GM21360 (cell line): ENCODE measurements at regions not wholly inside any gene's neighbourhood (a gene's known extent, or its start where the extent isn't known, plus 50 kb on each side); places are given as distances from the start of the nearest gene placed in this dataset.
"Not testable (repeated sequence)": the region's sequence is repeated elsewhere in the genome, so short reads cannot be mapped to it uniquely, and the experiment has no call there.

Experiments
- ATAC-seq: cut with Tn5 transposase; IDR thresholded peaks from one replicate; pipeline ENCODE4 v1.9.1; 2021; ENCODE audit warnings: mild to moderate bottlenecking, moderate library complexity; ENCODE audit not compliant: unreplicated experiment

DNA sequence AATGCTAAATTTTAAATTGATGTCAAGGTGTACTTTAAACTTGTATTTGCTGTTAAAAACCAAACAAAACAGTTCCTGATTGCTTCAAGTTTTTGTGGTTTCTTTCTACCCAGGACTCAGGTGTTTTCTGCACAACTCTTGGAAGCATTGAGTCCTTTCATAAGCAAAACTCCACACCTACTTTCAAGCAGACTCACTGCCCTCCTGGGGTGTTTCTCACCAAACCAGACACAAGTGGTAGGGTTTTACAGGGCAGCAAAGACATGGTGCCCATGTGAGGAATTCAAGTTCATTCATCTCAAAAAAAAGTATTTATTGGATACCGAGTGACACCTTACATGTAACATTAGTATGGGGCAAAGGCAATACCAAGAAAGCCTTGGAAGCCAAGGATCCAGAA, 146.7 kb upstream of the BNIP2 start:
- no peak for ATAC-seq

- no peak for ATAC-seq
Observed at GRCh38 chr15:59834528-59834927, 145.4 kb upstream of the BNIP2 start.

DNA sequence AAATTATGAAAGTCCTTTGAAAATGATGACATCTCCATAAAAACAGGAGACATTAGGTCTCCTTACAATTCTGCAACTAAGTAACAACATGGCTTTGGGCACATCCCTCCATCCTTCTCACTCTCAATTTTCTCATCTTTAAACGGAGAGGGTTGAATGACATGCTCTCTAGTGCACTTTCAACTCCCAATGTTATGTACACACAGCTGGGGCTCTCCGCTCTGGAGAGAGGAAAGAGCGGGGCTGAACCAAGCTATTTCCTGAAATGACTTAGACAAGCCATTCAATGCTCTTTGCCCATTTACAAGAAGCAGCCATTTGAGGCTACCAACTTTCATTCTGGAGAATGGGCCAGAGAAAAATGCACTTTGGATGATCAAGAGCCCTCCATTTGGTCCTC, 144.2 kb upstream of the BNIP2 start:
- ATAC-seq: no peak

GRCh38 chr15:59830873-59831272, 141.8 kb upstream of the BNIP2 start:
- no peak for ATAC-seq

DNA sequence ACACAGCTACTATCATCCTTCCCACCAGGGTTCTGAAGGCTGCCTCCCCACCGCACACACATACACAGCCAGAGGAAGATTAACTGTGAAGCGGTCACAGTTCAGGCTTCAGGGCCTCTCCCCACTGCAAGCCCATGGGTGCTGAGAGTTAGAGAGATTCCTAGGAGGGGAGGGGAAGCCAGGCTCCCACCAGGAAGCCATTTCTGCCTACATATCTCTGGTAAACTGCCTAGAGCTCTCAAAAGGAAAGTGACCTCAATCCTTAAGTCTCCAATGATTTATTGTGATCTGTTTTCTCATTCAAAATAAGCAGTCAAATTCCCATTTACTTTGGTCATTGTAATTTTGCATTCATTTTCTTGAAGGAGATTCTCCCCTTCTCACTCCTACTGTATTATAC, 141.0 kb upstream of the BNIP2 start:
- no peak for ATAC-seq

GRCh38 chr15:59828861-59829260, 139.7 kb upstream of the BNIP2 start:
- no peak for ATAC-seq

GRCh38 chr15:59828263-59828662, 139.1 kb upstream of the BNIP2 start:
- no peak for ATAC-seq

DNA sequence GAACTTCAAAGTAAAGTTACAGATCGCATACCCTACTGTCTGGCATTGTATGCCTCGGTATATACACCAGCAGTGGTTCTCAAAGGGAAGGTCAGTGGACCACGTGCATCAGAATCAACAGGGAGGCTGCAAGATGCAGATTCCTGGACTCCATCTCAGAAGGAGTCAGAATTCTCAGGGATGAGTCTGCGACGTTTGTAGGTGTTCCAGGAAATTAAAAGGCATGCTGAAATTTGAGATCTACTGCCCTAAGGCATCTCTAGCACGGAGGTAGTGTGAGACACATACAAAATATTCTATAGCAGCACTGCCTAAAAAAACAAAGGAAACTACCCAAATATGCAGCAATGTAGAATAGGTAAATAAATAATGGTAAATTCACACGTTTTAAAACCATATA, 136.8 kb upstream of the BNIP2 start:
- no peak for ATAC-seq

GRCh38 chr15:59821286-59821685, 132.2 kb upstream of the BNIP2 start:
- ATAC-seq: no peak

DNA sequence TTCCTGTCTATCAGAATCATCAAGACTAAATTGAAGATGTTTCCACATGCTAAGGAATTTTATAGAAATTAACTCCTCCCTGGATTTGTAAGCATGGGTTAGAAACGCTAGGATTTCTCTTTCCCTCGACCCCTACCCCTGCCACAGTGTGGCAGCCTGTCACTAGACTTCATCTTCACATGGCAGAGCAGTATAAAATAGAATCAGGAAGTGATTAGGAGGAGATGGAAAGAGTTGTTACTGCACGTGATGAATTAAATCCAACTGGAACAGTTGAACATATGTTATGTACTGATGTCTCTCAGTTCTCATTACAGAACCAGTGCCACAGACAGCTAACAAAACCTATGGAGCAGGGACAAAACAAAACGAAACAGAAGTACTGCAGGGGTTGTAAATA, 130.0 kb upstream of the BNIP2 start:
- no peak for ATAC-seq

- ATAC-seq: no peak
Observed at GRCh38 chr15:59818336-59818735, 129.2 kb upstream of the BNIP2 start.

- ATAC-seq: no peak
Observed at GRCh38 chr15:59817834-59818233, 128.7 kb upstream of the BNIP2 start.

GRCh38 chr15:59817053-59817452, 127.9 kb upstream of the BNIP2 start:
- ATAC-seq: no peak

- ATAC-seq: no peak
Observed at GRCh38 chr15:59814409-59814808, 125.3 kb upstream of the BNIP2 start.

DNA sequence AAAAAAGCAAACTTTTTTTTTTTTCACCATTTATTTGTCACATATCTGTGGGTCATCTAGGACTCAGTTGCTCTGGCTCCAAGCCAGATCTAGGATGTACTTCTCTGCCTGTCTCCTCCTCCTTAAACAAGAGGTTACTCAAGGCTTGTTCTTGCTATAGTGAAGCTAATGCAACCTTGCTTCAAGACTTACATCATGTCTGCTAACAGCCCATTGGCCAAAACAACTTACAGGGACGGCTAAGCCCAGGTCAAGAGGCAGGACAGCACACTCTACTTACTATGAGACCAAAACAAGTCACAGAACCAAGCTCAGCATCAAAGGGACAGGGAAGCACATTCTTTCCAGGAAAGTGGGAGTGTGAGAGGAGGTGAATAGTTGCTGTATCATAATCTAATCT, 123.8 kb upstream of the BNIP2 start:
- ATAC-seq: no peak

DNA sequence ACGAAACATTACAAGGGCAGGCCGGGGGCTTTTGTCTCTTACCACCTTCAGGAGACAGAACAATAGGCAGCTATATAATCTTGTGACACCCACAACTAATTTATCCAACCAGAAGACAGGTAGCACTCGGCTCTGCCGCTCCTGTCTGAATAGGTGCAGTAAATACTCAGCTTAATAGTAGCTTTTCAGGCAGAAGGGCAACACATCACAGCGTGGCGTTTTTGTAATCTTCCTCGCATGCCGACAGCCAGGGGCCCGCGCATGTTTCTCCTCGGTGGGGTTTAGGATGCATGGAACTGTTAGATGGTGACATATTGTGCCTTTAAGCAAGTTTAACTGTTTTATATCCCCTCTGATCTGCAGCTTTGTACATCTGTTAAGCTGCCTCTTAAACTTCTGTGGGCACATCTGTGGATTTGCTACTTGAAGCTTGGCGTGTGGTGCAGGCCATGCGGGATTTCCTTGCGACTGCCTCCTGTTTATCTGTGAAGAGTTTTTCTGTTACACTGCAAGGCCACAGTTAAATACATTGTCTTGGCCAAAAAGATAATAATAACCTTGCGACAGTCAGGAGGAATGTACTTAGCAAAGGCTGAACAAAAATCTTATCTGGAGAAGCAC, 123.2 kb upstream of the BNIP2 start:
- ATAC-seq: no peak

GRCh38 chr15:59803293-59803966, 114.3 kb upstream of the BNIP2 start:
- not testable (repeated sequence) for ATAC-seq

- no peak for ATAC-seq
Observed at GRCh38 chr15:59801649-59802048, 112.5 kb upstream of the BNIP2 start.

GRCh38 chr15:59798605-59798917, 109.4 kb upstream of the BNIP2 start:
- ATAC-seq: no peak

- ATAC-seq: no peak
Observed at GRCh38 chr15:59797756-59798604, 108.9 kb upstream of the BNIP2 start.

DNA sequence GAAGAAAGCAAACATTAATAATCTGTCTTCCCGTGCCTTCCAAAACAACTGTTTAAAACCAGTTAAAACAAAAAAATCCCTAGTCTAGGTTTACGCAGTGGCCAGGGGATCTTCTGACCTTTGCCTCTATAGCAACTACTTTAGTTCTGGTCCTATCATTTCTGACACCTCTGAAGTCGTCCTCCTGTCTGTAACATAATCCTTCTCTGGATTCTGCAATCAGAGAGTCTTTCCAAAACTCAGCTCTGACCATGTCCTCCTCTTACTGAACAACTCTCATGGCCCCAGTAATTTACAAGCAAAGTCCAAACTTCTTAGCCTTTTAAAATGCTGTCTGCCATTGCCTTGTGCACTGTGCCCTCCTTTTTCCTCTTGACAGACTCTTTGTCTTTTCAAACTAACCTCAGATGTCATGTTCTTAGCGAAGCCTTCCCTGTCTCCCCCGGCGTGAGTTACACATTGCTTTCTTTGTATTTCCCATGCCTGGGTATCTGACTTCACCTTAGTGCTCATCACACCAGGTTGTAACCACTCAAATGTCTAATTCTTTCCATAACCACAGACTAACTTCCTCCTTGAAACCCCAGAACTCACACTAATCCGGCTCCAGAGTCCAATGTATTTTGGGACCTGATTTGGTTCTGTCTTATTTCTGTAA, 105.2 kb upstream of the BNIP2 start:
- no peak for ATAC-seq

DNA sequence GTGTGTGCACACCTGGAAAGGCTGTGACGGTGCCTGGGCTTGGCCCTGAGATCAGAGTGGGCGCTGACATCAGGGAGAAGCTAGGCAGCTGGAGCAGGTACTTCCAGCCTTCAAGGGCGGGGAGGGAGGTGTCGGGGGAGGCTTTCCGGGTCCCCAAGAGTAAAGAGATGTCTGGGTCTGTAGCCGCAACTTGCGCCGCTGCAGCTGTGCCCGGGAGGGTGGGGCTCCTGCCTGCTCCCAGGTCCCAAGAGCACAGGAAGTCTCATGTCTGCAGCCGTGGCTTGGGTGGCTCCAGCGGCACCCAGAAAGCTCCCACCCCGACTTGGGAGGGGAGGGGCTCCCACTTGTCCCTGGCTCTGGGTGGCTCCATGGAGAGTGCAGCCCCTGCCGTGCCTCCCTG, 103.2 kb upstream of the BNIP2 start:
- ATAC-seq: no peak
